GM12891 (cell line): ENCODE measurements at regions not wholly inside any gene's neighbourhood (a gene's known extent, or its start where the extent isn't known, plus 50 kb on each side); places are given as distances from the start of the nearest gene placed in this dataset.

ENCODE experiments used
- DNase-seq: peaks from one replicate; pipeline ENCODE4 v3.0.0; 2011; ENCODE audit warnings: low spot score; ENCODE audit not compliant: insufficient read length
- FAIRE-seq: peaks from 2 replicates; lab custom pipeline; 2011; peaks lifted over from hg19 to GRCh38; lab: Jason Lieb, UNC
- PAX5 ChIP-seq: IDR thresholded peaks from 2 replicates; pipeline ENCODE4 v1.6.1; 2011; ENCODE audit warnings: low read length, moderate library complexity, mild to moderate bottlenecking; ENCODE audit not compliant: insufficient read depth, severe bottlenecking
- POLR2A ChIP-seq: IDR thresholded peaks from 2 replicates; pipeline ENCODE4 v1.6.1; 2011; ENCODE audit warnings: low read depth, low read length, control low read depth
- POLR2AphosphoS5 ChIP-seq: IDR thresholded peaks from 2 replicates; pipeline ENCODE4 v1.6.1; 2011; ENCODE audit warnings: low read depth, low read length, control low read depth
- POU2F2 ChIP-seq: IDR thresholded peaks from 2 replicates; pipeline ENCODE4 v1.6.1; 2011; ENCODE audit warnings: low read depth, mild to moderate bottlenecking, control low read depth, low read length, moderate library complexity
- SPI1 ChIP-seq: IDR thresholded peaks from 2 replicates; pipeline ENCODE4 v1.6.1; 2011; ENCODE audit warnings: low read depth, low read length, control low read depth
- TAF1 ChIP-seq: IDR thresholded peaks from 2 replicates; pipeline ENCODE4 v1.6.1; 2011; ENCODE audit warnings: low read depth, low read length, control low read depth

DNA sequence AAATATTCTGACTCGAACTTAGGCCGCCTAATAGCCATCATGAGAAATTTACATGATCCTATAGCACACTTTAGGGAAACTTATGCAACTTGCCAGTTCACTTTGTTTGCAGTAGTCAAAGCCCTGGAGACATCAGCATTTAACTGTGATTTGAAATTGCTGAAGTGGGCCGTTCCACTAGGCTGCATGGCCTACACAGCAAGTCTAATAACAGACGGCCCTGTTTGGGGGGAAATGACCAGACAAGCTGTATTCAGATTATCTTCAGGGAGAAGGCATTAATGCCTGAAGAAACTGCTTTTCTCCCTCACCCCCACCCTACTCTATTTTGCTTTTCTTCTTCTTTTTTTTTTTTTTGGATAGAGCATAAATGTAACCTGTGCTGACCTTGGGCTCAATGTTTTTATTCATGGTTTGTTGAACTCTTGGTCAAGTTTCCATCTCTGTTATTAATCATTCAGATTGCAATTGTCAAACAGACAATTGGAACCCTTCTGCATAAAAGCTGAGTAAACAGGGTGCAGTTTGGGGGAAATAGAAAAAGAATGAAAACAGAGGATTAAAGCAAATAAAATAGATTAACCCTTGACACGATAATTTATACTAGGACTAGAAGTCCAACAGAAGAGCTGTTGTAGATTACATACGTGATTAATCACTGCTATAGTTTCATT, 1928.2 kb upstream of the WWC1 start:
- FAIRE-seq = no peak
- no peak for DNase-seq
- no peak for TF ChIP-seq SPI1
- TF ChIP-seq TAF1 = no peak

DNA sequence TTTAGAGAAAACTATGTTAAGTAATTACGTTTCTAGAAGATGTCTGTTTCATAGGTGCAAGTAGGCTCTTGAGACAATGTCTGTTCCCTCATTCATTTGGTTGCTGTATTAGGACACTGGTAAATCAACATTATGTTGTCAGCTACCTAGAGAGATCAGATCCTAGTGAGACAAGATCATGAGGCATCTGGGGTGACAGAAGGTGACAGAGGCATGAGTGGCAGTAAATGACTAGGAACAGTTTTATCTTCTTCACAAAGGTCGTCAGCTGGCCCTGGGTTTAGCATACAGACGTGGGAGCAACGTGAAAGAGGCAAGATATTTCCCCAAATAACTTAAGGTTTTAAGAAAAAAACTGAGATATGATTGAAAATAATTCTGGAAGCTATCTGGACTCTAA, 1926.3 kb upstream of the WWC1 start:
- no peak for FAIRE-seq
- TF ChIP-seq POU2F2 = no peak
- no peak for TF ChIP-seq SPI1
- no peak for TF ChIP-seq TAF1
- TF ChIP-seq POLR2A = no peak
- no peak for TF ChIP-seq PAX5
- TF ChIP-seq POLR2AphosphoS5 = no peak
- no peak for DNase-seq

DNA sequence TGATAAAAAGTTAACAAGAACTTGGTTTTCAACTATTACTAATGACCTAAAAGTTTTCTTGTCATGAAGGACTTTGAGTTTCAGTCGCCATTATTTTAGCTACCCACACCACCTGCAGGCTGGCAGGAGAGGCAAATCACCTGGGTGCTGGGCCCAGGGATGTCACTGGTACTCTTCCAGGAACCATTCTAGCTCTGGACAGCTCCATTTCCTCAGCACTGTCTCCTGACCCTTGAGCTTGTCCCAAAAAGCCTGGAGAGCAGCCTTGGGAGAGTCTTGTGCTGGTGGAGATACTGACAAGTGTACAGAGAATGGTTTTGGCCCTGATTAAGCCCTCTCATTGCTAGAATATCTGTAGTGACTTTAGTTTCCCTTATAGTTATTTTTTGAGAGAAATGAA, 1924.1 kb upstream of the WWC1 start:
- FAIRE-seq = no peak
- no peak for DNase-seq
- TF ChIP-seq POLR2AphosphoS5 = no peak
- TF ChIP-seq POLR2A = no peak
- TF ChIP-seq POU2F2 = no peak
- no peak for TF ChIP-seq SPI1
- TF ChIP-seq TAF1 = no peak
- TF ChIP-seq PAX5 = no peak

- TF ChIP-seq POLR2A (no peak), POU2F2 (no peak), PAX5 (no peak), TAF1 (no peak), SPI1 (no peak), POLR2AphosphoS5 (no peak)
- FAIRE-seq (no peak), DNase-seq (no peak)
These were observed 1922.1 kb upstream of the WWC1 start for GRCh38 chr5:166369346-166369745.

DNA sequence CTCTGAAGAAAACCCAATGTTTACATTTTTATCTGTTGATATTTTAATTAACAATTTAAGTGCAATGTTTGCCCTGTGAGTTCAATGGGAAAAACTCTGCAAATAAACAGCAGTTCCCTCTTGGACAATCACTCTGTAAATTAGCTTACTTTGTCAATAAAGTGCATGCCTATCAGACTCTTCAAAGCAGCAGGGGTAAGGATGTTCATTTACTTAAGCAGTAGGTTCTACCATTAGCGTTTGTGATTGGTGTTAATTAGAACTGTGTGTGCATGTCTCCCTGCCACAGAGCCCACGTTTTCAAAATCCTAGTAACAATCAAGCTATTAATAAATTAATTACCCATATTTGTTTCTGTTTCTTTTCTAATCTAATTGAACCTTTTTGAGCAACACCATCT, 1921.6 kb upstream of the WWC1 start:
- FAIRE-seq = no peak
- no peak for DNase-seq
- TF ChIP-seq PAX5 = no peak
- TF ChIP-seq POU2F2 = no peak
- no peak for TF ChIP-seq SPI1
- TF ChIP-seq POLR2A = no peak
- no peak for TF ChIP-seq POLR2AphosphoS5
- TF ChIP-seq TAF1 = no peak

- DNase-seq (no peak), FAIRE-seq (no peak)
- TF ChIP-seq PAX5 = no peak
- TF ChIP-seq POLR2AphosphoS5 = no peak
- no peak for TF ChIP-seq TAF1
- no peak for TF ChIP-seq SPI1
- no peak for TF ChIP-seq POLR2A
- TF ChIP-seq POU2F2 = no peak
These were observed 1920.3 kb upstream of the WWC1 start for GRCh38 chr5:166370928-166371690.

GRCh38 chr5:166373817-166374216, 1917.6 kb upstream of the WWC1 start:
- TF ChIP-seq POLR2A (no peak), PAX5 (no peak), SPI1 (no peak), POLR2AphosphoS5 (no peak), TAF1 (no peak), POU2F2 (no peak)
- DNase-seq = no peak
- FAIRE-seq = no peak

DNA sequence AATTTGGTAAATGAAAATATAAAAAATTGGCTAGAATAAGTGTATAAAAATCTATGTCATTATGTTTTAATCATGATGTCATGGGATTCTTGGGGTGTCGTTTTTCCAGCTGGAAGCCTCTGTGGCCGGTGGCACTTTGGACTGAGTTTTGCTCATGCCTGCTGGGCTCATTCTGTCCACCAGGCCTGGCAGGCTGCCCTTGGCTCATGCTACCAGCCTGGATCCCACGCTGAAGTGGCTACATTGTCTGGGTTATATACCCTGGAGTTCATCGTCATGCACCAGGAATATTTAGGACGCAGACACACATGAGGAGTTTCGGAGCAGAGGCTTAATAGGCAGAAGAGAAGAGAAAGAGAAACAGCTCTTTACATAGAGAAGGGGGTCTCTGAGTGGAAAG, 1913.7 kb upstream of the WWC1 start:
- FAIRE-seq = no peak
- TF ChIP-seq PAX5 (no peak), POLR2AphosphoS5 (no peak), POU2F2 (no peak), POLR2A (no peak), TAF1 (no peak), SPI1 (no peak)
- DNase-seq = no peak

- TF ChIP-seq POLR2AphosphoS5 = no peak
- no peak for TF ChIP-seq TAF1
- no peak for FAIRE-seq
- no peak for DNase-seq
These were observed 1911.9 kb upstream of the WWC1 start for GRCh38 chr5:166379517-166379916.

- no peak for TF ChIP-seq TAF1
- no peak for TF ChIP-seq POU2F2
- TF ChIP-seq POLR2AphosphoS5 = no peak
- no peak for TF ChIP-seq PAX5
- no peak for TF ChIP-seq POLR2A
- no peak for TF ChIP-seq SPI1
- no peak for DNase-seq
- FAIRE-seq = no peak
These were observed 1909.4 kb upstream of the WWC1 start for GRCh38 chr5:166382031-166382430.
